H1 (cell line): ENCODE measurements at regions not wholly inside any gene's neighbourhood (a gene's known extent, or its start where the extent isn't known, plus 50 kb on each side); places are given as distances from the start of the nearest gene placed in this dataset.

ENCODE experiments used
- ATF2 ChIP-seq: IDR thresholded peaks from 2 replicates; pipeline ENCODE4 v1.6.1; 2012; ENCODE audit warnings: low read length, inconsistent platforms
- BACH1 ChIP-seq: IDR thresholded peaks from 2 replicates; pipeline ENCODE4 v1.6.1; 2012; ENCODE audit warnings: low read length, improper control_type of control experiment
- CEBPB ChIP-seq: IDR thresholded peaks from 2 replicates; pipeline ENCODE4 v1.6.1; 2012; ENCODE audit warnings: low read depth, low read length
- CHD2 ChIP-seq: IDR thresholded peaks from 2 replicates; pipeline ENCODE4 v1.6.1; 2012; ENCODE audit warnings: low read length, improper control_type of control experiment
- CHD7 ChIP-seq: fragments of 300-600 bp; sonication (generic); IDR thresholded peaks from 2 replicates; pipeline ENCODE4 v1.7.1; 2012; ENCODE audit warnings: low read length, moderate library complexity, mild to moderate bottlenecking, inconsistent platforms; ENCODE audit not compliant: insufficient replicate concordance
- NRF1 ChIP-seq: IDR thresholded peaks from 2 replicates; pipeline ENCODE4 v1.6.1; 2011; ENCODE audit warnings: mild to moderate bottlenecking, low read depth, low read length, improper control_type of control experiment
- RAD21 ChIP-seq, 2 experiments: IDR thresholded peaks in 1 of 2; conservative IDR thresholded peaks in 1 of 2; 2 replicates each; pipeline ENCODE4 v1.6.1; 2011; ENCODE audit warnings: low read depth in 2 of 2, low read length in 2 of 2, improper control_type of control experiment in 1 of 2, inconsistent platforms in 1 of 2, mild to moderate bottlenecking in 1 of 2, moderate library complexity in 1 of 2
- RNF2 ChIP-seq: fragments of 200-900, 300-1000 bp; sonication (generic); IDR thresholded peaks from 2 replicates; pipeline ENCODE4 v1.7.1; 2016; ENCODE audit warnings: borderline replicate concordance, low read depth, mild to moderate bottlenecking, antibody characterized with exemption, low read length; ENCODE audit not compliant: poor library complexity, severe bottlenecking; ENCODE audit errors: missing control alignments
- TBP ChIP-seq: IDR thresholded peaks from 2 replicates; pipeline ENCODE4 v1.6.1; 2011; ENCODE audit warnings: low read depth, low read length, improper control_type of control experiment

GRCh38 chr3:110307065-110307809 is 764.4 kb upstream of the NECTIN3 start (continued):
- no peak for TF ChIP-seq CHD7
- TF ChIP-seq CEBPB: no peak
- no peak for TF ChIP-seq RAD21 (IDR thresholded peaks at IDR 0.05 in 1 of 2, conservative IDR thresholded peaks at IDR 0.05 in 1 of 2; ENCODE audit: low read depth in 2 of 2, low read length in 2 of 2)
- no peak for TF ChIP-seq NRF1
- TF ChIP-seq BACH1: no peak
- TF ChIP-seq ATF2: no peak
- TF ChIP-seq CHD2: no peak
- no peak for TF ChIP-seq TBP
- no peak for TF ChIP-seq RNF2
